Lung (tissue), 11 donors: ENCODE measurements at regions not wholly inside any gene's neighbourhood (a gene's known extent, or its start where the extent isn't known, plus 50 kb on each side); places are given as distances from the start of the nearest gene placed in this dataset.

Experiments
- ATAC-seq: fragments of 200-7000 bp; cut with Tn5 transposase; one replicate; pipeline ENCODE4 v1.9.1; 2020; ENCODE audit warnings: moderate number of reproducible peaks; ENCODE audit not compliant: insufficient read depth, low FRiP score
- DNase-seq, 3 donors: peaks; one replicate each; pipeline ENCODE4 v3.0.0-alpha.2; 2013 to 2017
- H3K27ac ChIP-seq, 2 donors: one replicate each; pipeline ENCODE4 v1.5.1; 2013; ENCODE audit warnings: mild to moderate bottlenecking in 2 of 2, moderate library complexity in 2 of 2, control low read depth in 1 of 2, inconsistent platforms in 1 of 2, low read depth in 1 of 2, low read length in 1 of 2
- H3K27me3 ChIP-seq, 3 donors: one replicate each; pipeline ENCODE4 v1.5.1; 2013; ENCODE audit warnings: low read length in 2 of 3; ENCODE audit not compliant: control insufficient read depth in 3 of 3, insufficient read depth in 3 of 3
- H3K36me3 ChIP-seq, 4 donors: one replicate each; pipeline ENCODE4 v1.5.1; 2013; ENCODE audit warnings: low read length in 4 of 4, mild to moderate bottlenecking in 1 of 4, moderate library complexity in 1 of 4; ENCODE audit not compliant: control insufficient read depth in 4 of 4, insufficient read depth in 4 of 4
- H3K4me1 ChIP-seq, 5 donors: one replicate each; pipeline ENCODE4 v1.5.1; 2013; ENCODE audit warnings: low read length in 5 of 5, mild to moderate bottlenecking in 2 of 5, moderate library complexity in 1 of 5; ENCODE audit not compliant: control insufficient read depth in 5 of 5, insufficient read depth in 5 of 5
- H3K4me3 ChIP-seq: one replicate; pipeline ENCODE4 v1.5.1; 2013; ENCODE audit warnings: mild to moderate bottlenecking, control low read depth, moderate library complexity
- H3K9ac ChIP-seq, 2 donors: one replicate each; pipeline ENCODE4 v1.5.1; 2013; ENCODE audit warnings: low read length in 2 of 2, control low read depth in 1 of 2; ENCODE audit not compliant: insufficient read depth in 1 of 2
- H3K9me3 ChIP-seq, 4 donors: one replicate each; pipeline ENCODE4 v1.5.1; 2013; ENCODE audit warnings: low read length in 3 of 4, mild to moderate bottlenecking in 1 of 4, moderate library complexity in 1 of 4; ENCODE audit not compliant: control insufficient read depth in 4 of 4, insufficient read depth in 3 of 4
- whole genome bisulfite sequencing, 2 donors: extraction: QIAGEN DNeasy Blood & Tissue Kit; methylation state at CpG; one replicate each; pipeline ENCODE4 v1.1.7; 2013; 5-methylcytosine and 5-hydroxymethylcytosine counted together
- TF ChIP-seq, protein P1 (sequence below): IDR thresholded peaks from 2 replicates; pipeline ENCODE4 v1.5.1; 2012; ENCODE audit warnings: mild to moderate bottlenecking; ENCODE audit errors: control extremely low read depth, extremely low read depth
- donor health status: control.
- donor health status: control.
- donor health status: Bipolar disorder and iron deficiency.
- donor health status: healthy.
- donor health status: DM: yes; HTN: yes; CAD: no.

DNA sequence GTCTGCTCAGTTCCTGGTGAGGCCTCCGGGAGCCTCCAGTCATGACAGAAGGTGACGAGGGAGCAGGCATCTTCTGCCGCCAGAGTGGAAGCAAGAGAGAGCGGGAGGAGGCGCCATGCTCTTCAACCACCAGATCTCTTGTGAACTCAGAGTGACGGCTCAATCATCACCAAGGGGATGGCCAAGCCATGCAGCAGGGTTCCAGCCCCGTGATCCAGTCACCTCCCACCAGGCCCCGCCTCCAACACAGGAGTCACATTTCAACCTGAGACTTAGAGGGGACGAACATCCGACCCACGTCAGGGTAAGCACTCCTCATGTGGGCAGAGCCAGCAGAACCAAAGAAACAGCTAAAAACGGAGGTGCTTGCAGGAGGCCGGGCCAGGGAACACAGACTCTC is 1470.5 kb downstream of the BRD1 start:
- H3K27me3 ChIP-seq = peaks cover 0 to 16% (median 2%) of the 10 kb centered on the region in 3 donors
- H3K4me1 ChIP-seq = no peaks in the 10 kb centered on the region
- H3K4me3 ChIP-seq = no peak overlapping the region
- no peak overlapping the region for H3K9ac ChIP-seq
- TF ChIP-seq, protein P1, sequence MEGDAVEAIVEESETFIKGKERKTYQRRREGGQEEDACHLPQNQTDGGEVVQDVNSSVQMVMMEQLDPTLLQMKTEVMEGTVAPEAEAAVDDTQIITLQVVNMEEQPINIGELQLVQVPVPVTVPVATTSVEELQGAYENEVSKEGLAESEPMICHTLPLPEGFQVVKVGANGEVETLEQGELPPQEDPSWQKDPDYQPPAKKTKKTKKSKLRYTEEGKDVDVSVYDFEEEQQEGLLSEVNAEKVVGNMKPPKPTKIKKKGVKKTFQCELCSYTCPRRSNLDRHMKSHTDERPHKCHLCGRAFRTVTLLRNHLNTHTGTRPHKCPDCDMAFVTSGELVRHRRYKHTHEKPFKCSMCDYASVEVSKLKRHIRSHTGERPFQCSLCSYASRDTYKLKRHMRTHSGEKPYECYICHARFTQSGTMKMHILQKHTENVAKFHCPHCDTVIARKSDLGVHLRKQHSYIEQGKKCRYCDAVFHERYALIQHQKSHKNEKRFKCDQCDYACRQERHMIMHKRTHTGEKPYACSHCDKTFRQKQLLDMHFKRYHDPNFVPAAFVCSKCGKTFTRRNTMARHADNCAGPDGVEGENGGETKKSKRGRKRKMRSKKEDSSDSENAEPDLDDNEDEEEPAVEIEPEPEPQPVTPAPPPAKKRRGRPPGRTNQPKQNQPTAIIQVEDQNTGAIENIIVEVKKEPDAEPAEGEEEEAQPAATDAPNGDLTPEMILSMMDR = no peak
- no peak overlapping the region for H3K27ac ChIP-seq
- H3K36me3 ChIP-seq = no peaks in the 10 kb centered on the region
- no peaks in the 10 kb centered on the region for H3K9me3 ChIP-seq
- ATAC-seq = no peak
- 45 to 67% methylated on average over 13 of the region's 13 CpGs for WGBS, 2 donors
- no peak for DNase-seq

DNA sequence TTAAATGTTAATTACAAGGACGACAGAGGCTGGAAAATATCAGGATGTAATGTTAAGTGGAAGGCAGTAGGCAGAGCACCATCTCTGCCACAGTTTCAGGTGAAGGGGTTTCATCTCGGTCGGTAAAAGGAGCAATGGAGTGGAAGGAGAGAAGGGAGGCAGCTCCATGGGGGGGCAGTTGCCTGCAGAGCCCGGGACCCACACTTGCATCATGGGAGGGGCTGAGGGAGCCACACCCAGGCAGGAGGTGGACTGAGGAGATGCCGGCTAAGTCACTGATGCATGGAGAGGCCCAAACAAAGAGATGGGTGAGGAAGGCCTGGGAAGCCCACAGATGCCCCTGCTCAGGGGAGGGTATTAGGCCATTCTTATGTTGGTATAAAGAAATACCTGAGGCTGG is 1470.9 kb downstream of the BRD1 start:
- WGBS, 2 donors = 83 to 86% methylated on average over 5 of the region's 5 CpGs
- H3K4me3 ChIP-seq = no peak overlapping the region
- no peak for ATAC-seq
- no peaks in the 10 kb centered on the region for H3K4me1 ChIP-seq
- TF ChIP-seq, protein P1 = no peak
- H3K27me3 ChIP-seq = peaks cover 0 to 16% (median 2%) of the 10 kb centered on the region in 3 donors
- no peaks in the 10 kb centered on the region for H3K9me3 ChIP-seq
- no peaks in the 10 kb centered on the region for H3K36me3 ChIP-seq
- DNase-seq = no peak
- H3K27ac ChIP-seq = no peak overlapping the region
- no peak overlapping the region for H3K9ac ChIP-seq

DNA sequence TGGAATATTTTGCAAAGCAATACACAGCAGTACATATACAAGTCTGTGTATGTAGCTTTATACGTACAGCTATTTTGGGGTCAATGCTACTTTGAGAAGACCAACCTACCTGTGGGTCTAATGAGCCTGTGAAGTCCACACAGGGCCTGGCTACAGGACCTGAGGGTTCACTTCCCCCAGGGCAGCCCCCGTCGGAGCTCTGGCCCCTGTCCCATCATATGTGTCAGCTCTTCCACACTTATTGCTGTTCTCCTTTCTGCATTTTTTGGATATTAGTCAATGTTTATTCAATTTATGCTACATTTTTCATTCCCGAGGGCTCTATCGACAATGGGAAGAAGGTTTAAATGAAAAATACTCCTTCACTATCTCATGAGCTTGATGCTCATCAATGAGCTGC is 1473.6 kb downstream of the BRD1 start:
- WGBS, 2 donors = 69 to 81% methylated on average over 5 of the region's 5 CpGs
- TF ChIP-seq, protein P1 = no peak
- Histone ChIP-seq H3K4me1 (no peaks in the 10 kb centered on the region), H3K27me3 (peaks cover 0 to 30% (median 15%) of the 10 kb centered on the region in 3 donors), H3K36me3 (no peaks in the 10 kb centered on the region), H3K9ac (no peak overlapping the region), H3K9me3 (peaks cover 0 to 2% (median 0%) of the 10 kb centered on the region in 4 donors), H3K4me3 (no peak overlapping the region), H3K27ac (no peak overlapping the region)
- DNase-seq (no peak), ATAC-seq (no peak)
